ENCODE measurements at regions not wholly inside any gene's neighbourhood (a gene's known extent, or its start where the extent isn't known, plus 50 kb on each side); places are given as distances from the start of the nearest gene placed in this dataset.

GRCh38 chr21:24418671-24419070 lies 1188.6 kb downstream of the MRPL39 start:
- TF ChIP-seq CTCF (IDR thresholded peaks at IDR 0.05) (no peak), POLR2A (IDR thresholded peaks at IDR 0.05) (no peak)
